ENCODE measurements at regions not wholly inside any gene's neighbourhood (a gene's known extent, or its start where the extent isn't known, plus 50 kb on each side); places are given as distances from the start of the nearest gene placed in this dataset.

DNA sequence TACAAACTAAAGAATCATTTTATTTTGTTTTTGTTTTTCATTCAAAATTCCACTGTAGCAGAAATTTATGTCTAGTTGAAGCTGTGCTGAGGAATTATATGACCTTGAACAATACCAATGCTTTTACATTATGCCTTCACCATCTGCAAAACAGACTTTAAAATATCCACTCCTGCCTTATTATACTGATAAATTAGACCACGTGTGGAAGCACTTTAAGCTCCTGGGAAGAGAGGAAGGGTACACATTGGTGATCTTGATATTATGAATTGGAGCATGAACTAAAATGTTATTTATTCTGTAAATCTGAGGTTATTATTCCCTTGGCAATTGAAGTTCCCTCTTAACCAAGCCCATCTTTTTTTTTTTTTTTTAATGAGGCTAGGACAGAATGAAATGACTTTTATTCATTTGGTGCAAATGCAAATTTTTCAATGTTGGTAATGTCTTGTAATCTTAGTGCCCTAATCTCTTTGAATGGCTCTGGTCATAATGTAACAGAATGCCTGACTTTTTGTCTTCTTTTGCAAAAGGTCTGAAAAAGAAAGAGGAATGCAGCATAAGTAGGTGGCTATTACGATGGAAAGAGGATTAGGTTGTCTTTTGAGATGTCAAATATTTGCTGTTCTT, 139.9 kb upstream of the COBL start:
- H3K4me3 ChIP-seq (ENCODE audit: low read depth, low read length) = no peak overlapping the region
- DNase-seq (ENCODE audit: low read depth) = no peak
- no peak for TF ChIP-seq CTCF (IDR thresholded peaks at IDR 0.05; ENCODE audit: low read depth, low read length, missing control alignments)

- DNase-seq (ENCODE audit: low read depth) = no peak
- no peak for TF ChIP-seq CTCF (IDR thresholded peaks at IDR 0.05; ENCODE audit: low read depth, low read length, missing control alignments)
- H3K4me3 ChIP-seq (ENCODE audit: low read depth, low read length) = no peak overlapping the region
Observed at GRCh38 chr7:51455948-51456347, 139.3 kb upstream of the COBL start.

DNA sequence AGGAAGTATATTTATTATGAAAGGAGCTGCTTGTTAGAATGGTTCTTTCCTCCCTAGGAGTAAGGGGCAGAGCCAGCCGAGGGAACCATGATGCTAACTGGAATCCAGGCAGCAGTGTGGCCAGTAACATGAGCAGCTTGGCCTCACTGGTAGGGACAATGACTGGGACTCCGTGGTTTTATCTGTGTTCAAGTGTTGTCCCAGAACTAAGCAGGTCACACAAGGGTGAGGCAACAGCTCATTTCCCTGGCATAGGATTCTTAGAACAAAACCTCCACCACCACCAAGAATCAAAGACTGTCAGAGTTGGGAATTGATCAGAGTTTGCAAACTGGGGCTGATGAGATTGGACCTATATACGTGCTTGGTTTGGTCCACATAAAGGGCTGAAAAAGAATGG, 138.9 kb upstream of the COBL start:
- DNase-seq (ENCODE audit: low read depth) = no peak
- no peak overlapping the region for H3K4me3 ChIP-seq (ENCODE audit: low read depth, low read length)
- TF ChIP-seq CTCF (IDR thresholded peaks at IDR 0.05; ENCODE audit: low read depth, low read length, missing control alignments) = no peak

GRCh38 chr7:51455086-51455485, 138.5 kb upstream of the COBL start:
- no peak for TF ChIP-seq CTCF (IDR thresholded peaks at IDR 0.05; ENCODE audit: low read depth, low read length, missing control alignments)

DNA sequence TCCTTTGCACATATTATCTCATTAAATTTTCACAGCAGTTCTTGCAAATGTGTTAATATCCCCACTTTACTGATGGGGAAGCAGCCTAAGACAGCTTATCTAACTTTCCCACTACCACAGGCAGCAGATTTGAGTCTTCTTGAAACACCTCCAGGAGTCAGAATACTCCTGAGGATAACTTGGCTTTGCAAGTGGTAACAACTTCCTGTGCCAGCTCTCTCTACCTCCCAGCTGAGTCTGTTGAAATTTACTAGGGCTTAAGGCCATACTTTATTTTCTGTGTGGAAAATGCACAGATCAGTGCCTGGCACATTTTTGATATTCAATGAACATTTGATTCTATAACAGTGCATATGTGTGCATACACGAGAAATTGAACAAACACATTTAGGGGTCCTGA, 136.1 kb upstream of the COBL start:
- H3K4me3 ChIP-seq (ENCODE audit: low read depth, low read length) = no peak overlapping the region
- DNase-seq (ENCODE audit: low read depth) = no peak
- no peak for TF ChIP-seq CTCF (IDR thresholded peaks at IDR 0.05; ENCODE audit: low read depth, low read length, missing control alignments)

More at GRCh38 chr7:51455086-51455485, 138.5 kb upstream of the COBL start:
- DNase-seq (ENCODE audit: low read depth) = no peak
- no peak overlapping the region for H3K4me3 ChIP-seq (ENCODE audit: low read depth, low read length)

DNA sequence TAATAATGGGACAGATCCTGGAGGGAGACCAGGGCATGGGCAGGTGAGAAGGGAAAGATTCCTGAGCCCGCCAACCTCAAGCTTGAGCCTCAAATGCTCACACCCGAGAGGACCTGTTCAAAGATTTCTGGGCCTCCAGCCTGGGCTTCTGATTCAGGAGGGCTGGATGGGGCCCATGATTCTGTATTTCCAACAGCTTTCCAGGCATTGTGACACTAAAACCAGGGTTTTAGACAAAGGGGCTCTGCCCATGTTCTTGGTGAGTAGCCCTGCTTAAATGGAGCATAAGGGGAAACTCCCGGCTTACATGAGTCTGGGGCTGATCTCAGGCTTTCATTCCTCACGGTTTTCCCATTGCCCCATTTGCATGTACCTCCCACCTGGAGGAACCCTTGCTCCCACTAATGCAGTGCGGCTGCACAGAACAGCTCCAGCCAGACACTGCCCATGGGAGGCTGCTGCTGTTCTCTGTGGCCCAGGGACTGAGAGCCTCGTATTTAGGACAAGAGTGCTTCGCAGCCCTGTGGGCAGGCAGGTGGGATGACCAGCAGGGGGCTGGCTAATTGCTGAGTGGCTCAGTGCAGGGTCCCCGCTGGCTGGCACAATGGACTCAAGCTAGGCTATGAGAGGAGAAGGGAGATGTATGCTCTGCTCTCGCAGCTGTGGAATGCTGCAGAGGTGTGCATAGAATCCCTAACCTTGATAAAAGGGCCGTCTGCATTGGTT, 135.3 kb upstream of the COBL start:
- H3K4me3 ChIP-seq (ENCODE audit: low read depth, low read length) = no peak overlapping the region
- DNase-seq (ENCODE audit: low read depth) = no peak
- TF ChIP-seq CTCF (IDR thresholded peaks at IDR 0.05; ENCODE audit: low read depth, low read length, missing control alignments) = no peak

GRCh38 chr7:51450541-51450940, 133.9 kb upstream of the COBL start:
- no peak overlapping the region for H3K4me3 ChIP-seq (ENCODE audit: low read depth, low read length)
- no peak for TF ChIP-seq CTCF (IDR thresholded peaks at IDR 0.05; ENCODE audit: low read depth, low read length, missing control alignments)
- DNase-seq (ENCODE audit: low read depth) = no peak
